ENCODE measurements at regions not wholly inside any gene's neighbourhood (a gene's known extent, or its start where the extent isn't known, plus 50 kb on each side); places are given as distances from the start of the nearest gene placed in this dataset.

- Histone ChIP-seq H3K27ac (replicated peaks) (no peak overlapping the region), H3K4me3 (replicated peaks; ENCODE audit: insufficient read depth, low read length) (no peak overlapping the region), H3K27me3 (ENCODE audit: insufficient read depth, poor library complexity, severe bottlenecking) (peaks cover 2% of the 10 kb centered on the region)
- no peak for TF ChIP-seq POLR2AphosphoS5 (IDR thresholded peaks at IDR 0.05; ENCODE audit: low read depth)
- TF ChIP-seq SPI1 (IDR thresholded peaks at IDR 0.05; ENCODE audit: borderline replicate concordance, low read depth): no peak
- TF ChIP-seq, protein P1, sequence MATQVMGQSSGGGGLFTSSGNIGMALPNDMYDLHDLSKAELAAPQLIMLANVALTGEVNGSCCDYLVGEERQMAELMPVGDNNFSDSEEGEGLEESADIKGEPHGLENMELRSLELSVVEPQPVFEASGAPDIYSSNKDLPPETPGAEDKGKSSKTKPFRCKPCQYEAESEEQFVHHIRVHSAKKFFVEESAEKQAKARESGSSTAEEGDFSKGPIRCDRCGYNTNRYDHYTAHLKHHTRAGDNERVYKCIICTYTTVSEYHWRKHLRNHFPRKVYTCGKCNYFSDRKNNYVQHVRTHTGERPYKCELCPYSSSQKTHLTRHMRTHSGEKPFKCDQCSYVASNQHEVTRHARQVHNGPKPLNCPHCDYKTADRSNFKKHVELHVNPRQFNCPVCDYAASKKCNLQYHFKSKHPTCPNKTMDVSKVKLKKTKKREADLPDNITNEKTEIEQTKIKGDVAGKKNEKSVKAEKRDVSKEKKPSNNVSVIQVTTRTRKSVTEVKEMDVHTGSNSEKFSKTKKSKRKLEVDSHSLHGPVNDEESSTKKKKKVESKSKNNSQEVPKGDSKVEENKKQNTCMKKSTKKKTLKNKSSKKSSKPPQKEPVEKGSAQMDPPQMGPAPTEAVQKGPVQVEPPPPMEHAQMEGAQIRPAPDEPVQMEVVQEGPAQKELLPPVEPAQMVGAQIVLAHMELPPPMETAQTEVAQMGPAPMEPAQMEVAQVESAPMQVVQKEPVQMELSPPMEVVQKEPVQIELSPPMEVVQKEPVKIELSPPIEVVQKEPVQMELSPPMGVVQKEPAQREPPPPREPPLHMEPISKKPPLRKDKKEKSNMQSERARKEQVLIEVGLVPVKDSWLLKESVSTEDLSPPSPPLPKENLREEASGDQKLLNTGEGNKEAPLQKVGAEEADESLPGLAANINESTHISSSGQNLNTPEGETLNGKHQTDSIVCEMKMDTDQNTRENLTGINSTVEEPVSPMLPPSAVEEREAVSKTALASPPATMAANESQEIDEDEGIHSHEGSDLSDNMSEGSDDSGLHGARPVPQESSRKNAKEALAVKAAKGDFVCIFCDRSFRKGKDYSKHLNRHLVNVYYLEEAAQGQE (IDR thresholded peaks at IDR 0.05; ENCODE audit: insufficient replicate concordance, low read depth): no peak
- TF ChIP-seq, protein P2, sequence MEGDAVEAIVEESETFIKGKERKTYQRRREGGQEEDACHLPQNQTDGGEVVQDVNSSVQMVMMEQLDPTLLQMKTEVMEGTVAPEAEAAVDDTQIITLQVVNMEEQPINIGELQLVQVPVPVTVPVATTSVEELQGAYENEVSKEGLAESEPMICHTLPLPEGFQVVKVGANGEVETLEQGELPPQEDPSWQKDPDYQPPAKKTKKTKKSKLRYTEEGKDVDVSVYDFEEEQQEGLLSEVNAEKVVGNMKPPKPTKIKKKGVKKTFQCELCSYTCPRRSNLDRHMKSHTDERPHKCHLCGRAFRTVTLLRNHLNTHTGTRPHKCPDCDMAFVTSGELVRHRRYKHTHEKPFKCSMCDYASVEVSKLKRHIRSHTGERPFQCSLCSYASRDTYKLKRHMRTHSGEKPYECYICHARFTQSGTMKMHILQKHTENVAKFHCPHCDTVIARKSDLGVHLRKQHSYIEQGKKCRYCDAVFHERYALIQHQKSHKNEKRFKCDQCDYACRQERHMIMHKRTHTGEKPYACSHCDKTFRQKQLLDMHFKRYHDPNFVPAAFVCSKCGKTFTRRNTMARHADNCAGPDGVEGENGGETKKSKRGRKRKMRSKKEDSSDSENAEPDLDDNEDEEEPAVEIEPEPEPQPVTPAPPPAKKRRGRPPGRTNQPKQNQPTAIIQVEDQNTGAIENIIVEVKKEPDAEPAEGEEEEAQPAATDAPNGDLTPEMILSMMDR (IDR thresholded peaks at IDR 0.05; ENCODE audit: insufficient read depth, low read length): no peak
- TF ChIP-seq GABPA (IDR thresholded peaks at IDR 0.05; ENCODE audit: low read depth): no peak
- DNase-seq (ENCODE audit: low read depth in 1 of 2, low spot score in 1 of 2): no peak
Observed at GRCh38 chr17:71330099-71330375, 790.8 kb upstream of the SOX9 start.

GRCh38 chr17:71331754-71332325 is 789.0 kb upstream of the SOX9 start:
- Histone ChIP-seq H3K4me3 (replicated peaks; ENCODE audit: insufficient read depth, low read length) (no peak overlapping the region), H3K27ac (replicated peaks) (no peak overlapping the region), H3K27me3 (ENCODE audit: insufficient read depth, poor library complexity, severe bottlenecking) (peaks cover 2% of the 10 kb centered on the region)
- TF ChIP-seq POLR2AphosphoS5 (IDR thresholded peaks at IDR 0.05; ENCODE audit: low read depth) (no peak), GABPA (IDR thresholded peaks at IDR 0.05; ENCODE audit: low read depth) (no peak), SPI1 (IDR thresholded peaks at IDR 0.05; ENCODE audit: borderline replicate concordance, low read depth) (no peak)
- TF ChIP-seq, protein P1 (IDR thresholded peaks at IDR 0.05; ENCODE audit: insufficient replicate concordance, low read depth): no peak
- TF ChIP-seq, protein P2 (IDR thresholded peaks at IDR 0.05; ENCODE audit: insufficient read depth, low read length): no peak
- DNase-seq (ENCODE audit: low read depth in 1 of 2, low spot score in 1 of 2): no peak

DNA sequence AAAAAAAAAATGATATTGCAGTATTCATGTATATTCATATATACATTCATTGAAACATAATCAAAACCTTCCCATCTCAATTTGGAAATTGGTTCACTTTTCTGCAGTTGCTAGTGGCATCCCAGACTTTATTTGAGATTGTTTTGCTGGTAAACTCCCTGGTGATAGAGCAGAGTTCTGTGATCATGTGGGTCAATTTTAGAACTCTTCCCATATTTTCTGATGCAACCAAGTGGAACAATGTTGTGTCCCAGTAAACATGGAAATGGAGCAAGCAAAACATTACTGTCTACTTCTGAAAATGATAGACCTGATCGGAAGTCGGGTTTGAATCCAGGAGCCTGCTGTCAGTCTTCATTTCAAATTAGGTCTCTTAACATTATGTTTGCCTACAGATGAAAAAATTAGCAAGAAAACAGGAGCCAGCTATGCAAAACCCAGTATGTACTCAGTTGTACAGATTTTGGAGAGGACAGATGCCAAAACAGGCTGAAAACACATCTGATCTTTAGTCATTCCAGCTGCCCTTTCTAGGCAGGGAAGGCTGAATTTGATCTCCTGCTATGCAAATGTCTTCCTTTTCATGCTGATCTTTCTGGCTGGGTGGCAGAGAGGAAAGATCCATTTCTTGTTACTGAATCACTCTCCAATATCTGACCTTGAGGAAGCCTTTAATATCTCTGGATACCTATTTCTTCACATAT is 786.6 kb upstream of the SOX9 start:
- TF ChIP-seq GABPA (IDR thresholded peaks at IDR 0.05; ENCODE audit: low read depth) (no peak), POLR2AphosphoS5 (IDR thresholded peaks at IDR 0.05; ENCODE audit: low read depth) (no peak), SPI1 (IDR thresholded peaks at IDR 0.05; ENCODE audit: borderline replicate concordance, low read depth) (no peak)
- TF ChIP-seq, protein P2 (IDR thresholded peaks at IDR 0.05; ENCODE audit: insufficient read depth, low read length): no peak
- TF ChIP-seq, protein P1 (IDR thresholded peaks at IDR 0.05; ENCODE audit: insufficient replicate concordance, low read depth): no peak
- Histone ChIP-seq H3K4me3 (replicated peaks; ENCODE audit: insufficient read depth, low read length) (no peak overlapping the region), H3K27me3 (ENCODE audit: insufficient read depth, poor library complexity, severe bottlenecking) (peaks cover 2% of the 10 kb centered on the region), H3K27ac (replicated peaks) (no peak overlapping the region)
- DNase-seq (ENCODE audit: low read depth in 1 of 2, low spot score in 1 of 2): no peak

Data from HL-60 (cell line).